ENCODE measurements at regions not wholly inside any gene's neighbourhood (a gene's known extent, or its start where the extent isn't known, plus 50 kb on each side); places are given as distances from the start of the nearest gene placed in this dataset.

GRCh38 chr14:41230683-41231082 lies 376.0 kb upstream of the LRFN5 start:
- TF ChIP-seq, protein P1, sequence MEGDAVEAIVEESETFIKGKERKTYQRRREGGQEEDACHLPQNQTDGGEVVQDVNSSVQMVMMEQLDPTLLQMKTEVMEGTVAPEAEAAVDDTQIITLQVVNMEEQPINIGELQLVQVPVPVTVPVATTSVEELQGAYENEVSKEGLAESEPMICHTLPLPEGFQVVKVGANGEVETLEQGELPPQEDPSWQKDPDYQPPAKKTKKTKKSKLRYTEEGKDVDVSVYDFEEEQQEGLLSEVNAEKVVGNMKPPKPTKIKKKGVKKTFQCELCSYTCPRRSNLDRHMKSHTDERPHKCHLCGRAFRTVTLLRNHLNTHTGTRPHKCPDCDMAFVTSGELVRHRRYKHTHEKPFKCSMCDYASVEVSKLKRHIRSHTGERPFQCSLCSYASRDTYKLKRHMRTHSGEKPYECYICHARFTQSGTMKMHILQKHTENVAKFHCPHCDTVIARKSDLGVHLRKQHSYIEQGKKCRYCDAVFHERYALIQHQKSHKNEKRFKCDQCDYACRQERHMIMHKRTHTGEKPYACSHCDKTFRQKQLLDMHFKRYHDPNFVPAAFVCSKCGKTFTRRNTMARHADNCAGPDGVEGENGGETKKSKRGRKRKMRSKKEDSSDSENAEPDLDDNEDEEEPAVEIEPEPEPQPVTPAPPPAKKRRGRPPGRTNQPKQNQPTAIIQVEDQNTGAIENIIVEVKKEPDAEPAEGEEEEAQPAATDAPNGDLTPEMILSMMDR (IDR thresholded peaks at IDR 0.05): no peak
- TF ChIP-seq POLR2A (IDR thresholded peaks at IDR 0.05): no peak
